IMR-90 (cell line): ENCODE measurements at regions not wholly inside any gene's neighbourhood (a gene's known extent, or its start where the extent isn't known, plus 50 kb on each side); places are given as distances from the start of the nearest gene placed in this dataset.

Experiments used
- ATAC-seq: fragments of 200-7000 bp; cut with Tn5 transposase; 2 replicates; pipeline ENCODE4 v1.9.1; 2020; ENCODE audit warnings: low read depth, mild to moderate bottlenecking, moderate library complexity
- BruUV-seq: library from RNA; stranded (reverse); fragments of 400-500 nt; replicated peaks from 2 replicates; lab custom pipeline; 2021; lab: Mats Ljungman, UMichigan
- CTCF ChIA-PET: fragments of 300-600 bp; formaldehyde crosslinking; extraction: SDS; loops from one replicate; lab custom pipeline; 2021; ENCODE audit warnings: antibody characterized with exemption; lab: Yijun Ruan, JAX
- POLR2A ChIA-PET: fragments of 300-600 bp; sonication (Branson Sonifier 250); formaldehyde crosslinking; loops from one replicate; lab custom pipeline; 2022; ENCODE audit warnings: antibody characterized with exemption; ENCODE audit not compliant: unreplicated experiment; lab: Charles Lee
- DNase-seq: peaks from one replicate; pipeline ENCODE4 v3.0.0; 2013
- H2AFZ ChIP-seq: replicated peaks from 2 replicates; pipeline ENCODE3; 2013; ENCODE audit warnings: low read length, mild to moderate bottlenecking; ENCODE audit not compliant: poor library complexity
- H2AK5ac ChIP-seq: 2 replicates; pipeline ENCODE4 v1.6.1; 2013; ENCODE audit warnings: low read depth, low read length, inconsistent platforms
- H2AK9ac ChIP-seq: replicated peaks from 2 replicates; pipeline ENCODE3; 2013; ENCODE audit warnings: mild to moderate bottlenecking, low read depth, low read length, moderate library complexity; ENCODE audit not compliant: poor library complexity
- H2BK120ac ChIP-seq: 2 replicates; pipeline ENCODE4 v1.6.1; 2013; ENCODE audit warnings: low read depth, low read length, inconsistent platforms
- H2BK15ac ChIP-seq: 3 replicates; pipeline ENCODE4 v1.6.1; 2013; ENCODE audit warnings: low read depth, low read length, inconsistent platforms
- H2BK20ac ChIP-seq: 2 replicates; pipeline ENCODE4 v1.6.1; 2013; ENCODE audit warnings: low read depth, mild to moderate bottlenecking, inconsistent platforms, low read length, moderate library complexity
- H2BK5ac ChIP-seq: 2 replicates; pipeline ENCODE4 v1.6.1; 2013; ENCODE audit warnings: mild to moderate bottlenecking, low read depth, low read length, inconsistent platforms; ENCODE audit not compliant: poor library complexity, severe bottlenecking
- H3K14ac ChIP-seq: replicated peaks from 2 replicates; pipeline ENCODE4 v1.6.1; 2013; ENCODE audit warnings: low read depth, low read length, inconsistent platforms
- H3K18ac ChIP-seq: 2 replicates; pipeline ENCODE4 v1.6.1; 2013; ENCODE audit warnings: low read depth, low read length, control low read depth
- H3K23ac ChIP-seq: 2 replicates; pipeline ENCODE4 v1.6.1; 2013; ENCODE audit warnings: low read depth, low read length, inconsistent platforms
- H3K27ac ChIP-seq: 2 replicates; pipeline ENCODE4 v1.5.1; 2013; ENCODE audit warnings: mild to moderate bottlenecking, control low read depth, low read length; ENCODE audit not compliant: insufficient read depth
- H3K27me3 ChIP-seq: 2 replicates; pipeline ENCODE4 v1.6.1; 2013; ENCODE audit warnings: low read length; ENCODE audit not compliant: control insufficient read depth, insufficient read depth
- H3K36me3 ChIP-seq: 2 replicates; pipeline ENCODE4 v1.6.1; 2013; ENCODE audit warnings: low read length, mixed read lengths; ENCODE audit not compliant: control insufficient read depth, insufficient read depth
- H3K4ac ChIP-seq: 2 replicates; pipeline ENCODE4 v1.6.1; 2013; ENCODE audit warnings: low read depth, low read length, inconsistent platforms
- H3K4me1 ChIP-seq: 2 replicates; pipeline ENCODE4 v1.6.1; 2013; ENCODE audit warnings: low read length, mixed read lengths; ENCODE audit not compliant: control insufficient read depth, insufficient read depth
- H3K4me2 ChIP-seq: 2 replicates; pipeline ENCODE4 v1.6.1; 2013; ENCODE audit warnings: low read depth, mild to moderate bottlenecking, control low read depth, low read length, moderate library complexity
- H3K4me3 ChIP-seq: 2 replicates; pipeline ENCODE4 v1.5.1; 2013; ENCODE audit warnings: low read depth, mild to moderate bottlenecking, control low read depth, low read length, moderate library complexity; ENCODE audit not compliant: insufficient read depth
- H3K56ac ChIP-seq: 2 replicates; pipeline ENCODE4 v1.6.1; 2013; ENCODE audit warnings: low read length, inconsistent platforms; ENCODE audit not compliant: insufficient read depth; ENCODE audit errors: extremely low read depth
- H3K79me1 ChIP-seq, 2 experiments: 2 replicates each; pipeline ENCODE4 v1.6.1; 2013; ENCODE audit warnings: low read length in 2 of 2, inconsistent platforms in 1 of 2, low read depth in 1 of 2
- H3K9ac ChIP-seq: 2 replicates; pipeline ENCODE4 v1.6.1; 2013; ENCODE audit warnings: low read depth, low read length, control low read depth
- H3K9me1 ChIP-seq: 2 replicates; pipeline ENCODE4 v1.6.1; 2013; ENCODE audit warnings: low read length, inconsistent platforms; ENCODE audit not compliant: insufficient read depth
- H3K9me3 ChIP-seq: 2 replicates; pipeline ENCODE4 v1.6.1; 2013; ENCODE audit warnings: low read length; ENCODE audit not compliant: control insufficient read depth, insufficient read depth
- H4K20me1 ChIP-seq: 2 replicates; pipeline ENCODE4 v1.6.1; 2013; ENCODE audit warnings: low read length, inconsistent platforms; ENCODE audit not compliant: insufficient read depth
- H4K5ac ChIP-seq: 2 replicates; pipeline ENCODE4 v1.6.1; 2013; ENCODE audit warnings: mild to moderate bottlenecking, low read depth, low read length, control low read depth
- H4K8ac ChIP-seq, 2 experiments: 2 replicates each; pipeline ENCODE4 v1.6.1; 2013; ENCODE audit warnings: low read depth in 2 of 2, low read length in 2 of 2, control low read depth in 1 of 2, inconsistent platforms in 1 of 2
- H4K91ac ChIP-seq: 2 replicates; pipeline ENCODE4 v1.6.1; 2013; ENCODE audit warnings: low read depth, low read length, inconsistent platforms; ENCODE audit not compliant: insufficient read depth
- NFE2L2 ChIP-seq: fragments of 150-350 bp; IDR thresholded peaks from 2 replicates; pipeline ENCODE4 v1.6.1; 2016; ENCODE audit warnings: low read depth, mild to moderate bottlenecking, low read length
- RFX5 ChIP-seq: IDR thresholded peaks from 2 replicates; pipeline ENCODE4 v1.8.0; 2012; ENCODE audit warnings: low read depth, mild to moderate bottlenecking, low read length, moderate library complexity
- WGBS, 2 experiments: methylation state at CpG; one replicate each; pipeline versions ENCODE4 v1.1.5 to v1.1.7; 2013; ENCODE audit warnings: missing lambda C conversion rate in 2 of 2; ENCODE audit not compliant: insufficient read length in 1 of 2; ENCODE audit errors: extremely low coverage in 2 of 2; 5-methylcytosine and 5-hydroxymethylcytosine counted together
- dilution Hi-C: fragments of 300-500 bp; cut with HindIII; formaldehyde crosslinking; loops from one replicate; pipeline ENCODE4 v1.14.3; 2018; ENCODE audit warnings: low sequenced_read_pairs; ENCODE audit not compliant: unreplicated experiment
- in situ Hi-C: fragments of 300-500 bp; cut with MboI; formaldehyde crosslinking; loops from 3 replicates; pipeline ENCODE4 v1.14.3; 2019; ENCODE audit warnings: low sequenced_read_pairs, inconsistent platforms, mixed read lengths
- intact Hi-C: fragments of 100-400 bp; cut with micrococcal nuclease; formaldehyde crosslinking; loops from 2 replicates; pipeline ENCODE4 v1.10.0; 2022
- TF ChIP-seq, protein P1 (sequence below): fragments of 150-350 bp; IDR thresholded peaks from 2 replicates; pipeline ENCODE4 v1.6.1; 2017; ENCODE audit warnings: mild to moderate bottlenecking, antibody characterized with exemption, low read length, low read depth

DNA sequence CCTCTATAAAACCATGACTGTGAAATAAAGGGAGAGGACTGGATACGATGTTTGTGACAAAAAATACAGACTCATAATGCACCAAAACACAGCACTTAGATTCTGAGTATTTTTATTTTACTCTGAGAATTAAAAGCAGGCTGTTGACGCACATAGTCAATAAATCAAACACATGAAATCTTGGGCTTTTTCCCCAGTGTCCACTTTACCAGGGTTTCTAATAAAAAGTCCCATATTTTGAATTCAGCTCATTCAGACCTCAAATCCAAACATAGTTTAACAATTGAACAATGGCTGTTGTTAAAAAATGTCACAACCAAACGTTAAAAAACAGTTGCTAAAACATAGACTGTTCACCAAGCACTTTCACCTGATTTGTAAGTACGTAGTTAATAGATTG, 553.4 kb downstream of the LTN1 start:
- no CpG with 5 or more reads among the region's 4 CpGs for WGBS, 2 experiments
- no peak overlapping the region for H3K4ac ChIP-seq
- intact Hi-C loops: no loop called here
- H3K27ac ChIP-seq: peak overlapping the region; percentile 60; the same call in 1 of the 2 replicates
- 0 out of 3 replicates have a peak overlapping the region, but pooled peaks have one; percentile 33 for H2BK15ac ChIP-seq
- no peaks in the 10 kb centered on the region for H3K9me3 ChIP-seq
- H3K9ac ChIP-seq: no peak overlapping the region
- no peak for TF ChIP-seq NFE2L2
- TF ChIP-seq, protein P1, sequence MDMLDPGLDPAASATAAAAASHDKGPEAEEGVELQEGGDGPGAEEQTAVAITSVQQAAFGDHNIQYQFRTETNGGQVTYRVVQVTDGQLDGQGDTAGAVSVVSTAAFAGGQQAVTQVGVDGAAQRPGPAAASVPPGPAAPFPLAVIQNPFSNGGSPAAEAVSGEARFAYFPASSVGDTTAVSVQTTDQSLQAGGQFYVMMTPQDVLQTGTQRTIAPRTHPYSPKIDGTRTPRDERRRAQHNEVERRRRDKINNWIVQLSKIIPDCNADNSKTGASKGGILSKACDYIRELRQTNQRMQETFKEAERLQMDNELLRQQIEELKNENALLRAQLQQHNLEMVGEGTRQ: no peak
- TF ChIP-seq RFX5: no peak
- H3K9me1 ChIP-seq: peaks cover 2% of the 10 kb centered on the region; the same call in 1 of the 2 replicates
- peaks cover 5% of the 10 kb centered on the region for H3K4me1 ChIP-seq
- no peak for DNase-seq
- peak overlapping the region; percentile 15; the same call in 1 of the 2 replicates for H3K56ac ChIP-seq
- H3K36me3 ChIP-seq: no peaks in the 10 kb centered on the region
- peak overlapping the region in 1 of 2 experiments; percentile 34; a peak in 2 of 4 replicates for H4K8ac ChIP-seq
- H3K4me3 ChIP-seq: no peak overlapping the region
- no peaks in the 10 kb centered on the region for H4K20me1 ChIP-seq
- H4K5ac ChIP-seq: peak overlapping the region; percentile 95
- H3K4me2 ChIP-seq: peak overlapping the region; percentile 75
- no peaks in the 10 kb centered on the region for H3K79me1 ChIP-seq
- H2AK5ac ChIP-seq: no peak overlapping the region
- peak overlapping the region; percentile 13 for H2BK5ac ChIP-seq
- H2BK20ac ChIP-seq: peak overlapping the region; percentile 57; the same call in 1 of the 2 replicates
- POLR2A ChIA-PET: no interaction called here
- peak overlapping the region; percentile 91 for H3K18ac ChIP-seq
- H3K27me3 ChIP-seq: no peaks in the 10 kb centered on the region
- no peak for ATAC-seq
- CTCF ChIA-PET: no interaction called here
- no peak overlapping the region for H4K91ac ChIP-seq
- BruUV-seq: no TSS peak
- H3K14ac ChIP-seq: no peak overlapping the region; the same call in 1 of the 2 replicates
- peak overlapping the region; percentile 41; the same call in 1 of the 2 replicates for H2BK120ac ChIP-seq
- dilution Hi-C loops: no loop called here
- H3K23ac ChIP-seq: no peak overlapping the region
- in situ Hi-C loops: no loop called here
- no peak overlapping the region for H2AFZ ChIP-seq
- H2AK9ac ChIP-seq: no peak overlapping the region
